ENCODE measurements at regions not wholly inside any gene's neighbourhood (a gene's known extent, or its start where the extent isn't known, plus 50 kb on each side); places are given as distances from the start of the nearest gene placed in this dataset.
"Not testable (repeated sequence)": the region's sequence is repeated elsewhere in the genome, so short reads cannot be mapped to it uniquely, and the experiment has no call there.

DNA sequence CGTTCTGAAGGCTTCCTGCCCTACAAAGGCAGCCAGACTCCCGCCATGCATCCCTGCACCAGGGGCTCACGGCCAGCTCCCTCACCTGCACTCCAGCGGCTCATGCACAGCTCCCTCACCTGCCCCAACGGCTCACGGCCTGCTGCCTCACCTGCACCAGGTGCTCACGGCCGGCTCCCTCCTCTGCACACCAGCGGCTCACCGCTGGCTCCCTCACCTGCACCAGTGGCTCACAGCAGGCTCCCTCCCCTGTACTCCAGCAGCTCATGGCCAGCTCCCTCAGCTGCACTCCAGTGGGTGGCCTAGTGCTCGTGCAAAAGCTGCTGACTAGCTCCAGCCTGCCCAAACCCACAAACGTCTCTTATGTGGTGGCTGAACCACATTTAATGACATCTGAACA, 389.2 kb upstream of the DEFB115 start:
- not testable (repeated sequence) for TF ChIP-seq YY1 (IDR thresholded peaks at IDR 0.05; ENCODE audit: insufficient read depth, insufficient read length); ZNF274 (IDR thresholded peaks at IDR 0.05; ENCODE audit: low read depth, low read length); SUZ12 (IDR thresholded peaks at IDR 0.05; ENCODE audit: extremely low read depth, insufficient read depth, insufficient read length)
